ENCODE measurements at regions not wholly inside any gene's neighbourhood (a gene's known extent, or its start where the extent isn't known, plus 50 kb on each side); places are given as distances from the start of the nearest gene placed in this dataset.

- TF ChIP-seq CTCF (IDR thresholded peaks at IDR 0.05) (no peak), POLR2A (IDR thresholded peaks at IDR 0.05) (no peak)
Observed at GRCh38 chr6:81933608-81934051, 181.1 kb upstream of the TENT5A start.
